Natural killer cell (primary cell): ENCODE measurements at regions not wholly inside any gene's neighbourhood (a gene's known extent, or its start where the extent isn't known, plus 50 kb on each side); places are given as distances from the start of the nearest gene placed in this dataset.
A peak's percentile ranks its signal among the peaks of the same experiment; 100 is the strongest.

ENCODE experiments used
- ATAC-seq, 3 donors: fragments of 150-1000 bp in 2 of 3; fragments of 200-7000 bp in 1 of 3; cut with Tn5 transposase; 1 replicate in 1 of 3; 2 replicates in 2 of 3; pipeline ENCODE4 v1.10.0; 2021; ENCODE audit warnings: mild to moderate bottlenecking in 2 of 3, moderate library complexity in 2 of 3
- DNase-seq, 2 donors: peaks; one replicate each; pipeline versions ENCODE4 v3.0.0 to v3.0.0-alpha.2; 2013 to 2021; ENCODE audit warnings: mixed read lengths in 1 of 2
- H3K27ac ChIP-seq: one replicate; pipeline ENCODE4 v1.5.1; 2013; ENCODE audit warnings: mild to moderate bottlenecking, low read length
- H3K27me3 ChIP-seq: one replicate; pipeline ENCODE4 v1.6.1; 2013; ENCODE audit warnings: low read length; ENCODE audit not compliant: control insufficient read depth, insufficient read depth
- H3K36me3 ChIP-seq: one replicate; pipeline ENCODE4 v1.6.1; 2013; ENCODE audit warnings: low read length; ENCODE audit not compliant: control insufficient read depth, insufficient read depth
- H3K4me1 ChIP-seq: one replicate; pipeline ENCODE4 v1.6.1; 2013; ENCODE audit warnings: low read length; ENCODE audit not compliant: control insufficient read depth, insufficient read depth
- H3K4me3 ChIP-seq: one replicate; pipeline ENCODE4 v1.5.1; 2013; ENCODE audit warnings: low read length
- H3K9me3 ChIP-seq: one replicate; pipeline ENCODE4 v1.6.1; 2013; ENCODE audit warnings: low read length; ENCODE audit not compliant: control insufficient read depth, insufficient read depth
- H3K27ac Mint-ChIP-seq, 2 donors: one replicate each; pipeline ENCODE4 v1.8.0; 2022; ENCODE audit warnings: mild to moderate bottlenecking in 2 of 2, mixed read lengths in 2 of 2, moderate library complexity in 1 of 2
- H3K27me3 Mint-ChIP-seq, 2 donors: one replicate each; pipeline ENCODE4 v1.8.0; 2022; ENCODE audit warnings: low read depth in 2 of 2, mixed read lengths in 2 of 2
- H3K36me3 Mint-ChIP-seq: one replicate; pipeline ENCODE4 v1.8.0; 2022; ENCODE audit warnings: mixed read lengths
- H3K4me1 Mint-ChIP-seq, 2 donors: one replicate each; pipeline ENCODE4 v1.8.0; 2022; ENCODE audit warnings: mixed read lengths in 2 of 2
- H3K4me3 Mint-ChIP-seq: one replicate; pipeline ENCODE4 v1.8.0; 2022; ENCODE audit warnings: mild to moderate bottlenecking, moderate library complexity, mixed read lengths
- H3K9me3 Mint-ChIP-seq, 2 donors: one replicate each; pipeline ENCODE4 v1.8.0; 2022; ENCODE audit warnings: mixed read lengths in 2 of 2
- CTCF ChIP-seq: fragments of 200-600 bp; IDR thresholded peaks from one replicate; pipeline ENCODE4 v1.8.0; 2022; ENCODE audit warnings: antibody characterized with exemption
- WGBS: methylation state at CpG from one replicate; pipeline ENCODE4 v1.1.7; 2013; ENCODE audit warnings: missing lambda C conversion rate; ENCODE audit not compliant: insufficient coverage; 5-methylcytosine and 5-hydroxymethylcytosine counted together
- intact Hi-C: fragments of 100-400 bp; cut with micrococcal nuclease; formaldehyde crosslinking; loops from one replicate; pipeline ENCODE4 v1.14.2; 2022

- Mint-ChIP-seq H3K9me3 (no peaks in the 10 kb centered on the region), H3K27ac (no peak overlapping the region), H3K27me3 (no peaks in the 10 kb centered on the region), H3K4me1 (peaks cover 24 to 29% of the 10 kb centered on the region in 2 donors), H3K36me3 (no peaks in the 10 kb centered on the region), H3K4me3 (no peak overlapping the region)
- WGBS = 65% methylated on average over 8 of the region's 8 CpGs
- intact Hi-C loops = no loop called here
- TF ChIP-seq CTCF = no peak
- Histone ChIP-seq H3K4me3 (no peak overlapping the region), H3K9me3 (no peaks in the 10 kb centered on the region), H3K4me1 (peaks cover 3% of the 10 kb centered on the region), H3K36me3 (no peaks in the 10 kb centered on the region), H3K27ac (no peak overlapping the region), H3K27me3 (no peaks in the 10 kb centered on the region)
- ATAC-seq = no peak
- DNase-seq = no peak
Measured at GRCh38 chr2:213229814-213230213, 54.5 kb upstream of the SPAG16 start.

- H3K4me3 ChIP-seq = no peak overlapping the region
- no peak for ATAC-seq
- no peaks in the 10 kb centered on the region for H3K9me3 Mint-ChIP-seq
- no peaks in the 10 kb centered on the region for H3K9me3 ChIP-seq
- H3K27me3 ChIP-seq = no peaks in the 10 kb centered on the region
- peaks cover 0 to 7% of the 10 kb centered on the region in 2 donors for H3K27me3 Mint-ChIP-seq
- H3K4me3 Mint-ChIP-seq = no peak overlapping the region
- H3K27ac ChIP-seq = no peak overlapping the region
- no peaks in the 10 kb centered on the region for H3K36me3 Mint-ChIP-seq
- 80% methylated on average over 1 of the region's 1 CpG for WGBS
- H3K27ac Mint-ChIP-seq = no peak overlapping the region
- intact Hi-C loops = no loop called here
- DNase-seq = no peak
- no peaks in the 10 kb centered on the region for H3K36me3 ChIP-seq
- H3K4me1 ChIP-seq = peaks cover 3% of the 10 kb centered on the region
- no peak for TF ChIP-seq CTCF
- peaks cover 24 to 26% of the 10 kb centered on the region in 2 donors for H3K4me1 Mint-ChIP-seq
Measured at GRCh38 chr2:213231966-213232365, 52.3 kb upstream of the SPAG16 start.

- Histone ChIP-seq H3K4me1 (peaks cover 3% of the 10 kb centered on the region), H3K27ac (peak overlapping the region; percentile 50), H3K9me3 (no peaks in the 10 kb centered on the region), H3K27me3 (no peaks in the 10 kb centered on the region), H3K4me3 (no peak overlapping the region), H3K36me3 (no peaks in the 10 kb centered on the region)
- WGBS = 21% methylated on average over 8 of the region's 8 CpGs
- no peak for TF ChIP-seq CTCF
- H3K36me3 Mint-ChIP-seq = no peaks in the 10 kb centered on the region
- ATAC-seq = peak; percentile 85 to 97 (median 90)
- intact Hi-C loops = no loop called here
- no peaks in the 10 kb centered on the region for H3K9me3 Mint-ChIP-seq
- peak overlapping the region; percentile 55 for H3K4me3 Mint-ChIP-seq
- peak overlapping the region; percentile 70 to 71 for H3K27ac Mint-ChIP-seq
- DNase-seq = peak; percentile 27 to 73
- peaks cover 20 to 21% of the 10 kb centered on the region in 2 donors for H3K4me1 Mint-ChIP-seq
- peaks cover 2 to 15% of the 10 kb centered on the region in 2 donors for H3K27me3 Mint-ChIP-seq
Measured at GRCh38 chr2:213232649-213233437, 51.4 kb upstream of the SPAG16 start.
